K562 (cell line): ENCODE measurements at regions not wholly inside any gene's neighbourhood (a gene's known extent, or its start where the extent isn't known, plus 50 kb on each side); places are given as distances from the start of the nearest gene placed in this dataset.

Source experiments
- ATAC-seq: fragments of 200-7000 bp; cut with Tn5 transposase; 3 replicates; pipeline ENCODE4 v1.9.1; 2020; ENCODE audit warnings: moderate library complexity
- BruUV-seq: library from RNA; stranded (reverse); fragments of 400-500 nt; replicated peaks from 2 replicates; lab custom pipeline; 2021; lab: Mats Ljungman, UMichigan
- CTCF ChIA-PET: fragments of 300-600 bp; formaldehyde crosslinking; extraction: SDS; loops from one replicate; lab custom pipeline; 2021; ENCODE audit warnings: low intra/inter-chr PET ratio; lab: Yijun Ruan, JAX
- POLR2A ChIA-PET: fragments of 300-600, 350-650 bp; sonication (Branson Sonifier 250); formaldehyde crosslinking; extraction: SDS; loops from one replicate; lab custom pipeline; 2021; ENCODE audit warnings: antibody characterized with exemption, inconsistent platforms; lab: Yijun Ruan, JAX
- DNase-seq, 4 experiments: peaks; one replicate each; pipeline versions ENCODE4 v3.0.0 to v3.0.0-alpha.2; 2011 to 2018; ENCODE audit warnings: low spot score in 3 of 4, mixed read lengths in 3 of 4; ENCODE audit errors: extremely low read depth in 1 of 4
- FAIRE-seq: peaks from 2 replicates; lab custom pipeline; 2011; peaks lifted over from hg19 to GRCh38; lab: Jason Lieb, UNC
- H2AFZ ChIP-seq: 2 replicates; pipeline ENCODE4 v1.6.0; 2011; ENCODE audit warnings: low read depth, low read length, control low read depth, inconsistent platforms
- H3K27ac ChIP-seq: fragments of 200-600 bp; 3 replicates; pipeline ENCODE4 v1.8.0; 2011; ENCODE audit warnings: low read depth, mild to moderate bottlenecking, control low read depth, inconsistent platforms, low read length, moderate library complexity, mixed read lengths; ENCODE audit errors: extremely low read depth
- H3K27me3 ChIP-seq, 2 experiments: fragments of 300-600 bp in 1 of 2; 2 replicates in 1 of 2; 3 replicates in 1 of 2; pipeline versions ENCODE4 v1.6.0 to v1.8.0; 2011; ENCODE audit warnings: inconsistent platforms in 2 of 2, low read length in 2 of 2, mild to moderate bottlenecking in 1 of 2, mixed read lengths in 1 of 2, moderate library complexity in 1 of 2; ENCODE audit not compliant: control insufficient read depth in 2 of 2, insufficient read depth in 2 of 2
- H3K36me3 ChIP-seq: fragments of 300-600 bp; 3 replicates; pipeline ENCODE4 v1.8.0; 2011; ENCODE audit warnings: mild to moderate bottlenecking, low read length, inconsistent platforms; ENCODE audit not compliant: control insufficient read depth, insufficient read depth
- H3K4me1 ChIP-seq, 2 experiments: fragments of 200-600 bp in 1 of 2; replicated peaks in 1 of 2; 2 replicates in 1 of 2; 3 replicates in 1 of 2; pipeline versions ENCODE4 v1.5.1 to v1.8.0; 2011; ENCODE audit warnings: inconsistent platforms in 2 of 2, low read length in 2 of 2, mild to moderate bottlenecking in 1 of 2, mixed read lengths in 1 of 2, moderate library complexity in 1 of 2; ENCODE audit not compliant: control insufficient read depth in 2 of 2, insufficient read depth in 2 of 2
- H3K4me2 ChIP-seq: 2 replicates; pipeline ENCODE4 v1.6.1; 2011; ENCODE audit warnings: low read length, control low read depth, inconsistent platforms, mixed read lengths; ENCODE audit not compliant: insufficient read depth
- H3K4me3 ChIP-seq: fragments of 200-600 bp; sonication (generic), shearing (Covaris generic); 2 replicates; pipeline ENCODE4 v1.5.1; 2016; ENCODE audit warnings: control low read depth, inconsistent platforms
- H3K79me2 ChIP-seq: fragments of 200-600 bp; 3 replicates; pipeline ENCODE4 v1.8.0; 2011; ENCODE audit warnings: low read length, inconsistent platforms; ENCODE audit not compliant: control insufficient read depth, insufficient read depth
- H3K9ac ChIP-seq, 2 experiments: 2 replicates each; pipeline versions ENCODE4 v1.6.0 to v1.6.1; 2011; ENCODE audit warnings: low read depth in 2 of 2, low read length in 2 of 2, control low read depth in 1 of 2, inconsistent platforms in 1 of 2, mild to moderate bottlenecking in 1 of 2, mixed read lengths in 1 of 2; ENCODE audit not compliant: insufficient read depth in 1 of 2
- H3K9me1 ChIP-seq: one replicate; pipeline ENCODE4 v1.6.0; 2011; ENCODE audit warnings: inconsistent platforms, mild to moderate bottlenecking, low read length, moderate library complexity; ENCODE audit not compliant: control insufficient read depth, insufficient read depth
- H3K9me3 ChIP-seq: replicated peaks from 2 replicates; pipeline ENCODE4 v1.5.1; 2011; ENCODE audit warnings: low read depth, low read length, inconsistent platforms; ENCODE audit not compliant: control insufficient read depth, insufficient read depth
- H4K20me1 ChIP-seq: replicated peaks from 2 replicates; pipeline ENCODE4 v1.6.1; 2011; ENCODE audit warnings: low read length, inconsistent platforms, mixed read lengths; ENCODE audit not compliant: control insufficient read depth, insufficient read depth
- DIDO1 ChIP-seq: fragments of 450-650 bp; IDR thresholded peaks from 2 replicates; pipeline ENCODE4 v1.6.1; 2016; ENCODE audit warnings: low read depth, missing biosample characterization, missing genetic modification characterization
- DNMT1 ChIP-seq: fragments of 450-650 bp; IDR thresholded peaks from 2 replicates; pipeline ENCODE4 v1.6.1; 2016; ENCODE audit warnings: antibody characterized with exemption, mild to moderate bottlenecking
- ESRRA ChIP-seq: fragments of 450-650 bp; IDR thresholded peaks from 2 replicates; pipeline ENCODE4 v1.6.1; 2014; ENCODE audit warnings: low read depth, mild to moderate bottlenecking, moderate library complexity, borderline replicate concordance
- HMGXB4 ChIP-seq: sonication (generic); formaldehyde crosslinking; IDR thresholded peaks from 2 replicates; pipeline ENCODE4 v1.8.1; 2023; ENCODE audit warnings: mild to moderate bottlenecking, missing genetic modification reagents
- HNRNPL ChIP-seq: fragments of 200-400 bp; formaldehyde crosslinking; IDR thresholded peaks from 2 replicates; pipeline ENCODE4 v1.6.1; 2017; ENCODE audit warnings: low read depth, mild to moderate bottlenecking, low read length
- MCM3 ChIP-seq: fragments of 450-650 bp; IDR thresholded peaks from 2 replicates; pipeline ENCODE4 v1.6.1; 2016
- NKRF ChIP-seq: fragments of 450-650 bp; IDR thresholded peaks from 2 replicates; pipeline ENCODE4 v1.6.1; 2016; ENCODE audit warnings: borderline replicate concordance
- RERE ChIP-seq: sonication (generic); formaldehyde crosslinking; IDR thresholded peaks from 2 replicates; pipeline ENCODE4 v1.8.0; 2023; ENCODE audit warnings: missing genetic modification reagents, mild to moderate bottlenecking, borderline replicate concordance
- SP2 ChIP-seq: IDR thresholded peaks from 2 replicates; pipeline ENCODE4 v1.6.1; 2011; ENCODE audit warnings: mild to moderate bottlenecking, low read depth, low read length, moderate library complexity; ENCODE audit not compliant: poor library complexity, severe bottlenecking; ENCODE audit errors: extremely low read depth
- THRAP3 ChIP-seq: fragments of 450-650 bp; IDR thresholded peaks from 2 replicates; pipeline ENCODE4 v1.6.1; 2016; ENCODE audit warnings: mild to moderate bottlenecking, inconsistent platforms, borderline replicate concordance
- U2AF1 ChIP-seq: fragments of 200-400 bp; formaldehyde crosslinking; optimal IDR thresholded peaks from 2 replicates; pipeline ENCODE3; 2017; ENCODE audit warnings: mild to moderate bottlenecking, low read depth, low read length, moderate library complexity
- ZNF232 ChIP-seq: sonication (generic); formaldehyde crosslinking; IDR thresholded peaks from 2 replicates; pipeline ENCODE4 v1.8.0; 2022; ENCODE audit warnings: mild to moderate bottlenecking, missing genetic modification reagents
- ZNF316 ChIP-seq: fragments of 450-650 bp; IDR thresholded peaks from 2 replicates; pipeline ENCODE4 v1.6.1; 2016
- WGBS: fragments of 100-300 bp; shearing (Covaris generic); methylation state at CpG from one replicate; pipeline ENCODE4 v1.1.6; 2016; ENCODE audit warnings: low coverage, mixed read lengths; ENCODE audit not compliant: insufficient coverage; ENCODE audit errors: missing lambda C conversion rate; 5-methylcytosine and 5-hydroxymethylcytosine counted together
- in situ Hi-C: fragments of 300-500 bp; cut with MboI; formaldehyde crosslinking; loops from 4 replicates; pipeline ENCODE4 v1.15.0; 2018; ENCODE audit warnings: inconsistent platforms, mixed read lengths
- intact Hi-C: fragments of 100-400 bp; cut with micrococcal nuclease; formaldehyde crosslinking; loops from 2 replicates; pipeline ENCODE4 v1.14.2; 2022
- TF ChIP-seq, protein P1 (sequence below): fragments of 250-450 bp; sonication (Bioruptor Pico); IDR thresholded peaks from 2 replicates; pipeline ENCODE4 v1.8.0; 2022; ENCODE audit warnings: moderate library complexity, mild to moderate bottlenecking, inconsistent platforms

- Histone ChIP-seq H3K9me3 (no peaks in the 10 kb centered on the region), H2AFZ (no peak overlapping the region), H3K9ac (no peak overlapping the region), H3K79me2 (no peaks in the 10 kb centered on the region), H3K4me2 (no peak overlapping the region), H3K9me1 (no peaks in the 10 kb centered on the region), H3K4me3 (no peak overlapping the region), H3K36me3 (no peaks in the 10 kb centered on the region), H3K27me3 (no peaks in the 10 kb centered on the region), H4K20me1 (no peaks in the 10 kb centered on the region), H3K4me1 (no peaks in the 10 kb centered on the region), H3K27ac (no peak overlapping the region)
- 0% methylated on average over 2 of the region's 2 CpGs for WGBS
- BruUV-seq: no TSS peak
- no peak for ATAC-seq
- DNase-seq: no peak
- FAIRE-seq: no peak
- in situ Hi-C loops (no loop called here), intact Hi-C loops (no loop called here)
- ChIA-PET CTCF (no interaction called here), POLR2A (no interaction called here)
- TF ChIP-seq MCM3 (no peak), DIDO1 (tag) (no peak), SP2 (no peak), ESRRA (no peak), HNRNPL (no peak), NKRF (no peak), RERE (no peak), U2AF1 (no peak), ZNF316 (no peak), ZNF232 (CRISPR knock-in tag) (no peak), HMGXB4 (CRISPR knock-in tag) (no peak), THRAP3 (no peak), DNMT1 (no peak)
- TF ChIP-seq, protein P1, sequence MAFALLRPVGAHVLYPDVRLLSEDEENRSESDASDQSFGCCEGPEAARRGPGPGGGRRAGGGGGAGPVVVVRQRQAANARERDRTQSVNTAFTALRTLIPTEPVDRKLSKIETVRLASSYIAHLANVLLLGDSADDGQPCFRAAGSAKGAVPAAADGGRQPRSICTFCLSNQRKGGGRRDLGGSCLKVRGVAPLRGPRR: no peak
Observed at GRCh38 chr13:78030341-78030896, 111.8 kb upstream of the EDNRB start.
